ENCODE measurements at regions not wholly inside any gene's neighbourhood (a gene's known extent, or its start where the extent isn't known, plus 50 kb on each side); places are given as distances from the start of the nearest gene placed in this dataset.

DNA sequence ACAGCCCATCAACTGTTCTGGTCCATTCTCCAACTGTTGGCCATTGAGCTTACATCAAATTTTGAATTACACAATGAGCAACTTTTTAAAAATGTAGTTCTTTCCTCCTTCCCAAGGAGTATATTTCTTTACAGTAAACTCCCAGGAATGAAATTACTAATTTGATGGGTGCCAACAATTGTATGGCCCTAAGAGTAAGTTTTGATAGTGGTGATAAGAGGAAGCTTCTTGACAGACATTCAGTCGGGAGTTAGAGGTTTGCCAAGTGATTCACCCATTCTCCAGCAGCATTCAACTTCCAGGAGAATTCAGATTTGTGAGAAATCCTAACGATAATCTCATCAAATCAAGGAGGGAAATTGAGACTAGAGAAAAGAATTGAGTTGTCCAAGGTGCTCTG lies 579.9 kb downstream of the ACTL7B start (continued):
- TF ChIP-seq, protein P1, sequence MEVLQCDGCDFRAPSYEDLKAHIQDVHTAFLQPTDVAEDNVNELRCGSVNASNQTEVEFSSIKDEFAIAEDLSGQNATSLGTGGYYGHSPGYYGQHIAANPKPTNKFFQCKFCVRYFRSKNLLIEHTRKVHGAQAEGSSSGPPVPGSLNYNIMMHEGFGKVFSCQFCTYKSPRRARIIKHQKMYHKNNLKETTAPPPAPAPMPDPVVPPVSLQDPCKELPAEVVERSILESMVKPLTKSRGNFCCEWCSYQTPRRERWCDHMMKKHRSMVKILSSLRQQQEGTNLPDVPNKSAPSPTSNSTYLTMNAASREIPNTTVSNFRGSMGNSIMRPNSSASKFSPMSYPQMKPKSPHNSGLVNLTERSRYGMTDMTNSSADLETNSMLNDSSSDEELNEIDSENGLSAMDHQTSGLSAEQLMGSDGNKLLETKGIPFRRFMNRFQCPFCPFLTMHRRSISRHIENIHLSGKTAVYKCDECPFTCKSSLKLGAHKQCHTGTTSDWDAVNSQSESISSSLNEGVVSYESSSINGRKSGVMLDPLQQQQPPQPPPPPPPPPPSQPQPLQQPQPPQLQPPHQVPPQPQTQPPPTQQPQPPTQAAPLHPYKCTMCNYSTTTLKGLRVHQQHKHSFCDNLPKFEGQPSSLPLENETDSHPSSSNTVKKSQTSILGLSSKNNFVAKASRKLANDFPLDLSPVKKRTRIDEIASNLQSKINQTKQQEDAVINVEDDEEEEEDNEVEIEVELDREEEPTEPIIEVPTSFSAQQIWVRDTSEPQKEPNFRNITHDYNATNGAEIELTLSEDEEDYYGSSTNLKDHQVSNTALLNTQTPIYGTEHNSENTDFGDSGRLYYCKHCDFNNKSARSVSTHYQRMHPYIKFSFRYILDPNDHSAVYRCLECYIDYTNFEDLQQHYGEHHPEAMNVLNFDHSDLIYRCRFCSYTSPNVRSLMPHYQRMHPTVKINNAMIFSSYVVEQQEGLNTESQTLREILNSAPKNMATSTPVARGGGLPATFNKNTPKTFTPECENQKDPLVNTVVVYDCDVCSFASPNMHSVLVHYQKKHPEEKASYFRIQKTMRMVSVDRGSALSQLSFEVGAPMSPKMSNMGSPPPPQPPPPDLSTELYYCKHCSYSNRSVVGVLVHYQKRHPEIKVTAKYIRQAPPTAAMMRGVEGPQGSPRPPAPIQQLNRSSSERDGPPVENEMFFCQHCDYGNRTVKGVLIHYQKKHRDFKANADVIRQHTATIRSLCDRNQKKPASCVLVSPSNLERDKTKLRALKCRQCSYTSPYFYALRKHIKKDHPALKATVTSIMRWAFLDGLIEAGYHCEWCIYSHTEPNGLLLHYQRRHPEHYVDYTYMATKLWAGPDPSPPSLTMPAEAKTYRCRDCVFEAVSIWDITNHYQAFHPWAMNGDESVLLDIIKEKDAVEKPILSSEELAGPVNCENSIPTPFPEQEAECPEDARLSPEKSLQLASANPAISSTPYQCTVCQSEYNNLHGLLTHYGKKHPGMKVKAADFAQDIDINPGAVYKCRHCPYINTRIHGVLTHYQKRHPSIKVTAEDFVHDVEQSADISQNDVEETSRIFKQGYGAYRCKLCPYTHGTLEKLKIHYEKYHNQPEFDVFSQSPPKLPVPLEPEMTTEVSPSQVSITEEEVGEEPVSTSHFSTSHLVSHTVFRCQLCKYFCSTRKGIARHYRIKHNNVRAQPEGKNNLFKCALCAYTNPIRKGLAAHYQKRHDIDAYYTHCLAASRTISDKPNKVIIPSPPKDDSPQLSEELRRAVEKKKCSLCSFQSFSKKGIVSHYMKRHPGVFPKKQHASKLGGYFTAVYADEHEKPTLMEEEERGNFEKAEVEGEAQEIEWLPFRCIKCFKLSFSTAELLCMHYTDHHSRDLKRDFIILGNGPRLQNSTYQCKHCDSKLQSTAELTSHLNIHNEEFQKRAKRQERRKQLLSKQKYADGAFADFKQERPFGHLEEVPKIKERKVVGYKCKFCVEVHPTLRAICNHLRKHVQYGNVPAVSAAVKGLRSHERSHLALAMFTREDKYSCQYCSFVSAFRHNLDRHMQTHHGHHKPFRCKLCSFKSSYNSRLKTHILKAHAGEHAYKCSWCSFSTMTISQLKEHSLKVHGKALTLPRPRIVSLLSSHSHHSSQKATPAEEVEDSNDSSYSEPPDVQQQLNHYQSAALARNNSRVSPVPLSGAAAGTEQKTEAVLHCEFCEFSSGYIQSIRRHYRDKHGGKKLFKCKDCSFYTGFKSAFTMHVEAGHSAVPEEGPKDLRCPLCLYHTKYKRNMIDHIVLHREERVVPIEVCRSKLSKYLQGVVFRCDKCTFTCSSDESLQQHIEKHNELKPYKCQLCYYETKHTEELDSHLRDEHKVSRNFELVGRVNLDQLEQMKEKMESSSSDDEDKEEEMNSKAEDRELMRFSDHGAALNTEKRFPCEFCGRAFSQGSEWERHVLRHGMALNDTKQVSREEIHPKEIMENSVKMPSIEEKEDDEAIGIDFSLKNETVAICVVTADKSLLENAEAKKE (CRISPR knock-in tag; IDR thresholded peaks at IDR 0.05): no peak
- TF ChIP-seq ZNF114 (CRISPR knock-in tag; IDR thresholded peaks at IDR 0.05): no peak
- no peak for TF ChIP-seq EZH2 (IDR thresholded peaks at IDR 0.05; ENCODE audit: low read depth, unreplicated experiment)
- TF ChIP-seq ETS1 (IDR thresholded peaks at IDR 0.05): no peak
- TF ChIP-seq REST (IDR thresholded peaks at IDR 0.05; ENCODE audit: unreplicated experiment): no peak
- no peak for TF ChIP-seq ZNF331 (CRISPR knock-in tag; IDR thresholded peaks at IDR 0.05; ENCODE audit: low read depth)
- TF ChIP-seq CREB1 (CRISPR knock-in tag; IDR thresholded peaks at IDR 0.05; ENCODE audit: low read depth): no peak

All from GM23338 (cell line).